GM13976 (cell line): ENCODE measurements at regions not wholly inside any gene's neighbourhood (a gene's known extent, or its start where the extent isn't known, plus 50 kb on each side); places are given as distances from the start of the nearest gene placed in this dataset.
"Not testable (repeated sequence)": the region's sequence is repeated elsewhere in the genome, so short reads cannot be mapped to it uniquely, and the experiment has no call there.

ENCODE experiments used
- DNase-seq: peaks from one replicate; pipeline ENCODE4 v3.0.0; 2012; ENCODE audit warnings: low spot score
- CTCF ChIP-seq: IDR thresholded peaks from 2 replicates; pipeline ENCODE4 v1.5.1; 2012; ENCODE audit warnings: borderline replicate concordance, mild to moderate bottlenecking; ENCODE audit not compliant: insufficient read depth; ENCODE audit errors: extremely low read depth, missing control alignments, control extremely low read depth
- in situ Hi-C: fragments of 300-500 bp; cut with MboI; formaldehyde crosslinking; loops from one replicate; pipeline ENCODE4 v1.12.0; 2022; ENCODE audit warnings: low sequenced_read_pairs, mixed read lengths, inconsistent platforms; ENCODE audit not compliant: unreplicated experiment

GRCh38 chr4:137901114-137901513 is 341.0 kb downstream of the SLC7A11 start:
- TF ChIP-seq CTCF, result no peak
- in situ Hi-C loops, result no loop called here
- DNase-seq, result no peak

GRCh38 chr4:137896221-137896737 is 345.9 kb downstream of the SLC7A11 start:
- in situ Hi-C loops, result no loop called here
- TF ChIP-seq CTCF, result no peak
- no peak for DNase-seq

GRCh38 chr4:137895515-137895914 is 346.6 kb downstream of the SLC7A11 start:
- in situ Hi-C loops, DNase-seq: not testable (repeated sequence)

GRCh38 chr4:137892134-137892533 is 350.0 kb downstream of the SLC7A11 start:
- TF ChIP-seq CTCF, result no peak
- in situ Hi-C loops, result no loop called here
- no peak for DNase-seq

- in situ Hi-C loops, result no loop called here
- DNase-seq, result no peak
- no peak for TF ChIP-seq CTCF
Observed at GRCh38 chr4:137890812-137891211, 351.3 kb downstream of the SLC7A11 start.

- in situ Hi-C loops, result no loop called here
- no peak for TF ChIP-seq CTCF
- DNase-seq, result no peak
Observed at GRCh38 chr4:137881641-137882040, 349.3 kb upstream of the PCDH18 start.

GRCh38 chr4:137868067-137868466 is 335.8 kb upstream of the PCDH18 start:
- DNase-seq, in situ Hi-C loops: not testable (repeated sequence)

GRCh38 chr4:137866671-137867070 is 334.4 kb upstream of the PCDH18 start:
- TF ChIP-seq CTCF, result no peak
- DNase-seq, result no peak
- in situ Hi-C loops, result no loop called here
